Pons (tissue), 1 donor: ENCODE measurements at regions not wholly inside any gene's neighbourhood (a gene's known extent, or its start where the extent isn't known, plus 50 kb on each side); places are given as distances from the start of the nearest gene placed in this dataset.
"Not testable (repeated sequence)": the region's sequence is repeated elsewhere in the genome, so short reads cannot be mapped to it uniquely, and the experiment has no call there.

Experiments used
- DNase-seq: peaks from one replicate; pipeline ENCODE4 v3.0.0-alpha.2; 2016; ENCODE audit warnings: low spot score

DNA sequence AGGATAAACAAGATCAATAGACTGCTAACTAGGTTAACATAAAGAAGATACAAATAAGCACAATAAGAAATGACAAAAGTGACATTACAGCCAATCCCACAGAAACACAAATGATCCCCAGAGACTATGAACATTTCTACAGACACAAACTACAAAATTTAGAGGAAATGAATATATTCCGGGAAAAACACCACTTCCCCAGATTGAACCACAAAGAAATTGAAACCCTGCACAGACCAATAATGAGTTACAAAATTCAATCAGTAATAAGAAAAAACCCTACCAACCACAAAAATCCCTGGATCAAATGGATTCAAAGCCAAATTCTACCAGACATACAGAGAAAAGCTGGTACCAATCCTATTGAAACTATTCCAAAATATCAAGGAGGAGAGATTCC is 232.4 kb upstream of the RBMS1 start:
- DNase-seq = no peak

DNA sequence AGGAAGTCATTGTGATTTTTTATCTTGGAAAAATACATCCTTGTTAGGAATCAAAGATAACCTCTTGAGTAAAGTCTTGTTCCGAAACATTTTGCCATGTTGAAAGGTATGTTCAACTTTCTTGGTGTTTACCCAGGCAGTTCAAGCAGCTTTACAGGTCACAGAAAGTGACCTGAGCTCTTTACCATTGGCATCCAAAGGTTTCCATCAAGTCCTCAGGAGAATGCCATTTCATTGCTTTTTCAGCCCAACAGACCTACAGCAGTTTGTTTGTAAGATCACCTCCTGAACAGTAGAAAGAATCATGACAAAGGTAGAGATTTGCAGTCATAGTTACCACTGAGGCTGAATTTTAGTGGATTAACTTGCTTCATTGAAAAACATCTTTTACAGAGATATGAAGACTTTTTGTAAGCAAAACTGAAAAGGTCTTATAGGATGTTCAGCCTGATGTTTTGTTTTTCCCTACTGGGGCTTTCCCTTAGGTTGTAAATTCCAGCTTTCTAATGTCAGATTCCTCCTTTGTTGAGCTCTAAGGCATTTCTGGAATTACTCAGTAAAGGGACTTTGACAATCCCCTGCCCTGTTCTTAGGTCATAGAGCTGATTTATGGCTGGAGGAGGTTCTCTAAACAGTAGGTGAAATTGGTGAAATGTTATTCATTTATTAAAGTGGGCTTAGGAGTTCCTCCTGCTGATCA is 236.8 kb upstream of the RBMS1 start:
- no peak for DNase-seq

DNA sequence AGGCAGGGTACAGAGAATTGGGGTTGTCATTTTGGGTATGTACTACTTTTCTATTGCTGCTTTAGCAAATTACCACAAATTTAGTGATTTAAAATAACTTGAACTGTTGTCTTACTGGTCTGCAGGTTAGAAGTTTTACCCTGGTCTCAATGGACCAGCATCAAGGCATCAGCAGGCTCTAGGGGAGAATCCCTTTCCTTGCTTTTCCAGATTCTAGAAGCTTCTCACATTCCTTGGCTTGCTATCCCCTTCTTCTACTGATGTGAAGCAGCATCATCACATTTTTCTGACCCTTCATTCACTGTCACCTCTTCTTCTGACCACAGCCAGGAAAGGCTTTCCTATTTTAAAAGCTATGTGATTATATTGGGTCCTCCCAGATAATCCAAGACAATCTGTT is 237.8 kb upstream of the RBMS1 start:
- no peak for DNase-seq

DNA sequence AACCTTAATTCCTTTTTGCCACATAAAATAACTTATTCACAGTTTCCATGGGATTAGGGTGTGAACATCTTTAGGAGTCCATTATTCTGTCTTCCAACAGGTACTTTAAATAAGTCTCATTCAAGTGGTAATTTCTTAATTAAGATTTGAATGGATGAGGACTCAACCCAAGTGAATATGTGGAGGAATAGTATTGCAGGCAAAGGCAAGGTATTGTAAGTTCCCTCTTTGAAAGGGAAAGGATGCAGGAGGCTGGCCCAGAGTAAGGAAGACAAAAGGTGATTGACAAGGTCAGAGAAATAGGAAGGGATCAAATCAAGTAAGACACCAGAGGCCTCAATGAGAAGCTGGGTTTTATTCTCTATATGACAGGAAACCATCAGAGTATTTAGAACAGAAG is 238.2 kb upstream of the RBMS1 start:
- no peak for DNase-seq

DNA sequence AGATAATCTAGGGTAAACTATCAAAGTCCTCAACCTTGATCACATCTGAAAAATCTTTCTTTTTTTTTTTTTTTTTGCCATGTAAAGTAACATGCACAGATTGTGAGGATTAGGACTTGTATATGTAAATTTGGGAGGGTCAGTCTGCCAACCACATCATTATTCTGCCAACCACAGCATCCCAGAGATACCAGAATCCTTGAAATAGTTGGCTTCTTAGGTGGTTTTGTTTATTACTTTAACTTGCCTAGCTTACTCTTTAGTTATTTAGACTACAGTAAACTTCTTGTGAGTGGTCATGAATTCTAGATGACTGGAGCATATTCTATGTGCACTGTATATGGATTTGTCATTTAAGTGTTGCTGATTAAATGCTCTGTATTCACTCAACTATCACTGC is 242.1 kb upstream of the RBMS1 start:
- no peak for DNase-seq

DNA sequence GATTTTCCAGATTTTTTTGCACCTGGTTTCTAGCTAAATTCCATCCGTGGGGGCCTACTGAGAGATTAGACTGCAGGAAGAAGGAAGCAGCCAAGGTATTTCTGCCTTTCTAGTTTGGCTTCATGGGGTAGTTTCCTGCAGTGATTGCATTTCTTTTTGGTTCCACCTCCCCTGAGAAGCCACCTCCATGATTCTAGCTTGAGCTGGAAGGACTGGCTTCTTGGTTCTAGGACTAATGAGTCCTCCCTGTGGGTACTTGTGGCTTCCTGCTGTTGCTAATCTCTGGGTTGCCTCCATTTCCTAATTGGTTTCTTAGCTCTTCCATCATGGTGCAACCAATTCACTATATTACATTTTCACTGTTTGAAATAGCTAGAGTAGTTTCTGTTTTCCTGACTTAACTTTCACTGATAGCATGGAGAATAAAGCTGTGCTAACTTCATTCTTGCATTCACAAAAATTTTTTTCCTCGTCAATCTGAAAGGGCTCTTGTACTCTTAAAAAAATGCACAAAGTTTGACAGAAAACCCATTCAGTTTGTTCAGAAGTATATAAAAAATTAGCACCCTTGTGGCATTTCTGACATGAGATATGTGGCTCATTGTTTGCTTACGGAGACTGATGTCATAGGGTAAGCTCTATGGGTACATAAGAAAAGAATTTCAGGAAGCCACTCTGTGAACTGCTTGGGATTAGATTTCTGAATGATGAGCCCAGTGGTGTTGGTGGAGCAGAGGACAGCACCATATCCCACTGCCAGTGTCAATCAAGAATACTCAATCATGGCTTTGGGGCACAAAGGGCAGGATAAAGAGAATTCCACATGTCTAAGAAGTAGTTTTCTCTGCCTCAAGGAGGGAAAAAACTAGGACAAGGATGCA is 242.8 kb upstream of the RBMS1 start:
- DNase-seq = no peak

DNA sequence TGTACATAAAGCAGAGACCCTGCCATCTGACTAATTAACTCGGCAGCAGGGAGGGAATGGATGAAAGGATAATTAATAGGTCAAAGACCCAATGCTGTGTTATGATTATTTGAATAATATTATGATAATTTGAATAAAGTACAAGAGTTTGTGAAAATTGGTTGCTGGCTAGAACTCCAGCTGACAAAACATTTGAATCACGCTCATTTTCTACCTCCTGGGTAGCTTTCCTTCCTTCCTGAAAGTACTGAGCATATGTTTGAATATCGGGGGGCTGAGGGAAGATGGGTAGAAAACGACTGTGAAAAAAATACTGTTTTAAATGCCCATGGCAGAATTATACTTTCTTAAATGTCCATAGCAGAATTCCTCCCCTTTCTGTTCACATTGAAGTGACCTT is 243.6 kb upstream of the RBMS1 start:
- DNase-seq = no peak

DNA sequence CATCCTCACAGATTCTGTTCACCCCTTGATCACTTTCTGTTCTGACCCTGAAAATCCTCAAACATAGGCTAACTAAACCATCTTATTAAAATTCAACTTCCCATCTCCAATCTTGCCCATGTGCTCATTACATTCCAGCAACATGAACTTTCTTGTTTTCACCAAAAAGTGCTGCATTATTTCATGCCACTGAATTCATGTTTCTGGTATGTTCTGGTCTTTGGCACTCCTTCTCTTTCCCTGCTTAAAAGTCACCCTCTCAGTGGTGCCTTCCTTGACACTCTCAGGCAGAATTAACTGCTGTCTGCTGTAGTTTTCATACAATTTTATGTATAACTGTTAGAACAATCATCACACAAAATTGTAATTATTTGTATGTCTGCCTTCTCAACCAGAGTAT is 247.7 kb upstream of the RBMS1 start:
- no peak for DNase-seq

DNA sequence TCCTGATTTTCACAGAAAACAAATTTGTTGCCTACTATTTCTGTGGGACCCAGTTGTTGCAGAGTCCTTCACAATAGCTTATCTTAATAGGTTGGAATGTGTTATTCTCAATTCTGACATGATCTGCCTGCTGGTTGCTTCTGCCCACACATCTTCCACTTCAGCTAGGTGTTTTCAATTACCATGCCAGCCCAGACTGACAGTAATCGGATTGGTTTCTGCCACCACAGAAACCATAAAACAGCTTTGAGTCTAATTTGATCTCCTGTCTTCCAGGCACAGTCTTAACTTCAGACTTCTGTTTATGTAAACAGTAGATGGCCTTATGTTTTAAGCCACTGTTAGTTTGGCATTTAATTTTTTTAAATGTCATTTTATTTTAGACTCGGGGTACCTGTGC is 248.2 kb upstream of the RBMS1 start:
- DNase-seq = no peak

DNA sequence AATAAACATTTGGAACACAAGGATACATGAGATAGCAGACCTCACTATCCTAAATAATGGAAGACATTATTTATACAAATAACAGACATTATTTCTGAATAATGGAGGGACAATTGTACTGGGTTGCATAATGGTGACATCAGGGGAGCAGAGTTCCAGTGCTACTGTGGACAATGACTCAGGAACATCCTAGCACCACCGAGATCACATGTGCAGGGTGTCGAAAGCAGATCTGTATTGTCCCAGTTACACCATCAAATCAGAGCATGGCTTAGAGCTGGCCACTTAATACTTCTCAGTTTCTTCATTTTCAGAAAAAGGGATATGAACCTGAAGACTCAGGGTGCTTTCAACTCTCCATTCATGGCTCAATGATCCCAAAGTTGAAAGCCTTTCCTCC is 249.1 kb upstream of the RBMS1 start:
- DNase-seq = no peak

DNA sequence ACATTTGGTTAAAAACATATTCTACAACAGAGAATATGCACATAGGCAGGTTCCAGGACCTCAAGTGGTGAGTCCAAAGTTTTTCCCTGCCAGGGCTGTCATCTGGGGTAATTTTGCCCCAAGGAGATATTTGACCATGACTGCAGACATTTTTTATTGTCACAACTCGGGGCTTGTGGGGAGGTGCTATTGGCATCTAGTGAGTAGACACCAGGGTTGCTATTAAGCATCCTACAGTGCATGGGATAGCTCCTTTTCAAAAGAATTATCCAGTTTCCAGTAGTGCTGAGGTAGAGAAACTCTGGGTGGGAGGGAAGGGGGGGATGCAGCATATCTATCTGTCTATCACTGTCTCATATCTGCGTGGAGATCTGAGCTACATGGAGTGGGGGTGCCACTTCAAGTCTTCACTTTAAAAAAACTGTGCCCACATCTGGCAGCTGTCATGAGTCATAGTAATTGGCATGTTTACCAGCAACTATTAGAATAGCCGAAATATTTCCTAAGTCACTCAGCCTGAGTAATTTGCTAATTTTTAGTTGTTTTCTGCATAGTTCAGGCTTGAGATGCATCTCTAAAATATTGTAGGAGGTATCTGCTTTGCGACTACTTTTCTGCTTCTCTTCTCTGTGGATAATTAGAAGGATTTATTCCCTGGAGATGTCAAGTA is 254.0 kb upstream of the RBMS1 start:
- no peak for DNase-seq

DNA sequence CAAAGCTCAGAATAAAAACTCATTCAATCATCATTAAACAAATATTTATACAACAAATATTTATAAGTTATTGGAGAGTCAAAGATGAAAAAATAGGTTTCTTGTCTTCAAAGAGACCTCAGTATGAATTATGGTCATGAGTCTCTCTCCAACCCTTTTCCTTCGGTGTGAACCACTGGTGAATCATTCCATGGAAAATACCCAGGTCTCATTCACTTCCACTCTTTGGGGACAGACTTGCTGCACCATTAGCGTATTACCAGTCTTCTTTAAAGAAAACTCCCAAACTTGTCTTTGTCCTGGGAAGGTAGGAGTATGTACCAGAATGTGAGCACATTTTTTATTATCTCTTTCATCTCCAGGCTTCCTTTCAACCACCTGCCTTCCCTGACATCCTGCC is 257.4 kb upstream of the RBMS1 start:
- no peak for DNase-seq

DNA sequence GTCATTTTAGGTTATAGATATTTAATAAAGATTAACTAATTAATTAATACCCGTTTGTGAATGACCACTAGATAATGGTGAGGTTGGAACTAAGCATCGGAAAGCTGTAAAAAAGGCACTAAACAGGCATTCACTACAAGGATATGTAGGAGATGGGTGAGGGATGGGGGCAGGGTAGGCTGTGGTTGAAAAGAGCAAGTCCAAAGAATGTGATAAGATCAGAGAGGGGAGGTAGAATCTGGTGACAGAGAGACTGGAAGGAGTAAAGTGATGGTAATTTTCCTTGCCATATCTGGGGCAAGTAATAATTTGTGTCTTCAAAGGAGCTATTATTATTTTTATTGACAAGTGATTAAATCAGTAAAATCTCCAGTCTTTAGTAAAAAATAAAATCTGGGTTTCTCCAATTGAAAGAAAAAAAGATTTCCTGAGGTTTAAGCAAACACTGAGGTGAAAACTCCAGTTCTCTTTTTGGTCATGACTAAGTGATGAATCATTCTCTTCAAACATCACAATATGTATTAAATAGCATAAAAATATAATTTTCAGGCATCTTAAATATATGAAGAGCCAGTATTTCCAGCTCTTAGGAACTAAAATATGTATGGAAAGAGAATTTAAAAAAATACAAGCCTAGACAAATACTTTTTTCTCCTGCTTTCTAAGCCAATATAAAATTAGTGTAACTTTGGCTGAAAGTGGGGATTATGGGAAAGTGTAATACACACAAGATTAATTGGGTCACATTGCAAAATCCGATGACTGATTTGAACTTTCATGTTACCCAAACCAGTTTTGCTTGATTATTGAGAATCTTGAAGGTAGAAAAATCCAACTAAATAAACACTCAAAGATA is 259.1 kb upstream of the RBMS1 start:
- no peak for DNase-seq

DNA sequence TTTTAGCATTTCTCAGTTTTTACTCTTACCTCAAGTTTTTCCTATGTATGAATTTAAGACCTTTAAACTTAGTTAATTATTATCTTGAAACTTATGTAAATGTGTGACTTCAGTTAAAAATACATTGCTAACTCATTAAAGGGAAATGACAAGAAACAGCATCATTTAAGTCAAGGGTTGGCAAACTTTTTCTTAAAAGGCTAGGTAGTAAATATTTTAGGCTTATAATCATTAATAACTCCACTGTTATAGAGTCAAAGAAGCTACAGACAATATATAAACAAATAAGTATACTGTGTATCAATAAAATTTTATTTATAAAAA is 259.7 kb upstream of the RBMS1 start:
- no peak for DNase-seq

DNA sequence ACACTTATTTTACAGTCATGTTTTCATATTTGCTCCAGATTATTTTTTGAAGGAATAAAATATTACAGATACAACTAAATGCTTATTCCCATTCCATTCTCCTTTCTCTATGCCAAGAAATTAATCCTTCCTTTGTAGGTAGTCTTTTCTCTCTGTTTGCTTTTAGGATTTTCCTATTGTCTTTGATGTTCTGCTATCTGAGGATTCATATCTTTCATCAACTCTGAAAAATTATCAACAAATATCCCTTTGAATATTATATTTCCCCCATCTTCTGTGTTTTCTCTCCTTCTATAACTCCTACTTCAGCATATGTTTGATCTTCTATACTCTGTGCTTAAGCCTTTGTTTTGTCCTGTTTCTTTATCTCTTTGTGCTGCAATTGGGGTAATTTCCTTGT is 260.4 kb upstream of the RBMS1 start:
- no peak for DNase-seq

DNA sequence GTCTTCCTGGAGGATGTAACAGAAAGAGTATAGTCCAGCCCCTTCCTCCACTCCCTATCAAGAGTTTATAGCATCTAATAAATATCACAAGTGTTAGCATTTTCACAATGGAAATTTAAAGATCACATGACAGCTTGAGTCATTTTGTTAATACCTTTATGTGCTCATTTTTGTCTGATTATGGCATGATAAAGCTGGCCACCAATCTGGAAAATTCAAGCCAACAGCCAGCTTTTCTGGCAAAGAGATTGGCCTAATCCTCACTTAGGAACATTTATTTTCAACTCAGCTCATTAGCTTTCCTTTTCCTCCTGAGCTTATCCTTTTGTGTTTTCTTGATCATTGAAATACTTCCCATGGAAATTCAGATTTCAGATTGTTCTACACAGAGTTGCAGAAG is 262.9 kb upstream of the RBMS1 start:
- no peak for DNase-seq

DNA sequence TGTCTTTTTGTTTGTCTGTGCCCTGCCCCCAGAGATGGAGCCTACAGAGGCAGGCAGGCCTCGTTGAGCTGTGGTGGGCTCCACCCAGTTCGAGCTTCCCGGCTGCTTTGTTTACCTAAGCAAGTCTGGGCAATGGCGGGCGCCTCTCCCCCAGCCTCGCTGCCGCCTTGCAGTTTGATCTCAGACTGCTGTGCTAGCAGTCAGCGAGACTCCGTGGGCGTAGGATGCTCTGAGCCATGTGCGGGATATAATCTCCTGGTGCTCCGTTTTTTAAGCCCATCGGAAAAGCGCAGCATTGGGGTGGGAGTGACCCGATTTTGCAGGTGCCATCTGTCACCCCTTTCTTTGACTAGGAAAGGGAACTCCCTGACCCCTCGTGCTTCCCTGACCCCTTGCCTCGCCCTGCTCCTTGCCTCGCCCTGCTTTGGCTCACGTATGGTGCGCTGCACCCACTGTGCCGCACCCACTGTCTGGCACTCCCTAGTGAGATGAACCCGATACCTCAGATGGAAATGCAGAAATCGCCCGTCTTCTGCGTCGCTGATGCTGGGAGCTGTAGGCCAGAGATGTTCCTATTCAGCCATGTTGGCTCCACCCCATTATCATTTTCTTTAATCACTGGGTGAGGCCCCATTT is 269.0 kb upstream of the RBMS1 start:
- not testable (repeated sequence) for DNase-seq

DNA sequence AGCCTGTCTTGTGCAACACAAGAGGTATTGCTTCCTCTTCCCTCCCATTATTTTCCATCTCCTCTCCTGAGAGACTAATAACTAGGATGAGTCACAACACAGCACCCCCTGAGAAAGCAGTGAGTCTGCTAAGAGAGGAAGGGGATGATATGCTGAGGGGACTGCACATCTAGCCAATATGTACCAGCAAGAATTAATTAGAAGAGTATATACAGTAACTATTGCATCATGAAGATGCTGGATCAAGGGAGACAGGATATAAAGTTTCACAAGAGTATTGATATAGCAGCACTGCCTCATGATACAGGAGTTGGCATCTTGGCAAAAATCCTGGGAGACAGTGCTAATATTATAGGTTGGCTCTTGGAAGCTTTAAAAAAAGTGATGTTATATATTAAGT is 289.9 kb upstream of the RBMS1 start:
- DNase-seq = no peak

DNA sequence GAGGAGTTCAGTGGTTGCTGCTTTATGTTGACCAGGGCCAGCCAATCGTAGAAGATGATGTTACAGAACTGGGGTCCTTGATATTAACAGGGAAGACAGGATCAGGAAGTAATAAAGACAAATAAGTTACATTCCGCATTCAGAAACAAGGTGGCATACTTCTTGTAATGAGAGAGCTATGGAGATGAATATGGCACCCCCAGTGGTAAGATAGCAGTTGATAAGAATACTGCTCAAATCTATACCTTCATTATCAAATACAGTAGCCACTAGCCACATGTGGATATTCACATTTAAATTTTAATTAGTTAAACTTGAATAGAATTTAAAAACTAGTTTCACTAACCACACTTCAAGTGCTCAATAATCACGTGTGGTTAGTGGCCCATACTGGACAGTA is 290.4 kb upstream of the RBMS1 start:
- DNase-seq = no peak

DNA sequence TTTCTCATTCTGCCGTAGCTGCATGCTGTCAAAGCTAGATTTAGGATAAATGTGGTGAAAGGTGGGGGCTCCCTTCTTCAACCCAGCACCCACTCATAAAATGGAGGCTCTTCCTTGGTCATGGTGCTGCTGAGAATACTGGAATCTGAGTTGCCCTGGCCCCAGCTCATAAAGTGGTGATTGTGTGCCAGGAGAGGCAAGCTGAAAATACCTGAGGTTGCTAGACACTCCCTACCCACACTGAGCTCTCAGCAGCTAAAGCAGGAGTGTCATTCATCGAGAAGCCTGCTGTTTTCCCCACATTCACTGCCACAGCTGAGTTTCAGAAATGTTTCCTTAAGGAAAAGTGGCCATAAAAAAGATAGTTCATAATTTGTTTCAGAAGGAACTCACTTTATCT is 297.1 kb upstream of the RBMS1 start:
- DNase-seq = no peak

DNA sequence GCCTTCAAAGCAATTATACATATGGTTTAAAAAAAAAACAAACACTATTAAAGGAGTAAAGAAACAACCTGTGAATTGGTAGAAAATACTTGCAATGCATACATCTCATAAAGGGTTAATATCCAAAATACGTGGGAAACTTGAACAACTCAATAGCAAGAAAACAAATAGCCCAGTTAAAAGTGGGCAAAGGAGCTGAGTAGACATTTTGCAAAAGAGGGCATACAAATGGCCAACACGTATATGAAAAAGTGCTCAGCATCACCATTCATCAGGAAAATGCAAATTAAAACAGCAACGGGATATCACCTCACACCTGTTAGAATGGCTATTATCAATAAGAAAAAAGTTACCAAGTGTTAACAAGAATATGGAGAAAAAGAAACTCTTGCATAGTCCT is 298.3 kb upstream of the RBMS1 start:
- no peak for DNase-seq

DNA sequence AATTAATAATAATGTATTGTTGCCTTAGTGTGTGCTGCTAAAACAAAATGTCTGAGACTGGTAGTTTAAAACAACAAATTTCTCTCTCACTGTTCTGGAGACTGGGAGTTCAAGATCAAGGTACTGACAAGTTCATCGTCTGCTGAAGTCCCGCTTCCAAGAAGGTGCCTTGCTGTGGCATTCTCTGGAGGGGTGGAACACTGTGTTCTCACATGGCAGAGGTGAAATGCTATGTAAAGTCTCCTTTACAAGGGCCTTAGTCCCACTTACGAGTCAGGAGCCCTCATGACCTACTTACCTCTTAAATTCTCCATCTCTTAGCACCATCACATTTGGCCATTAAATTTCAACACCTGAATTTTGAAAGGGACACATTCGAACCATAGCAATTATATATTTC is 299.2 kb upstream of the RBMS1 start:
- no peak for DNase-seq
